ENCODE measurements at regions not wholly inside any gene's neighbourhood (a gene's known extent, or its start where the extent isn't known, plus 50 kb on each side); places are given as distances from the start of the nearest gene placed in this dataset.
"Not testable (repeated sequence)": the region's sequence is repeated elsewhere in the genome, so short reads cannot be mapped to it uniquely, and the experiment has no call there.

DNA sequence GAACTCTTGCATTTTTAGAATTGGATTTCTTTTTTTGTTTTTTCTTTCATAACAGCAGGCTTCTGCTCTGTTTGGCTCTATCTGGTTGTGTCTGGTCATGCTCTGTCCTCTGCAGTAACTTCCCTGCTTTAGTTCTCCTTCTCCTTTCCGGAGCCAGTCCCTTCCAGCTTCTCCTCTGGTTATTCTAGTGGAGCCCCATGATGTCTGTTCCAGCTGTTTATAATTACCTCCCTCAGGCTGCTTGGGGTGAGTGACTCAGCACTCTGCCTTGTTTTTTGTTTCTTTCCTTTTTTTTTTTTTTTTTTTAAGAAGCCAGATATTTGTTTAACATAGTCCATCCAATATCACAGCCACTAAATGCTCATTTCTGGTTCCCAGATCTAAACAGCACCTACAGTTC, 409.6 kb downstream of the MAFB start:
- TF ChIP-seq, protein P1, sequence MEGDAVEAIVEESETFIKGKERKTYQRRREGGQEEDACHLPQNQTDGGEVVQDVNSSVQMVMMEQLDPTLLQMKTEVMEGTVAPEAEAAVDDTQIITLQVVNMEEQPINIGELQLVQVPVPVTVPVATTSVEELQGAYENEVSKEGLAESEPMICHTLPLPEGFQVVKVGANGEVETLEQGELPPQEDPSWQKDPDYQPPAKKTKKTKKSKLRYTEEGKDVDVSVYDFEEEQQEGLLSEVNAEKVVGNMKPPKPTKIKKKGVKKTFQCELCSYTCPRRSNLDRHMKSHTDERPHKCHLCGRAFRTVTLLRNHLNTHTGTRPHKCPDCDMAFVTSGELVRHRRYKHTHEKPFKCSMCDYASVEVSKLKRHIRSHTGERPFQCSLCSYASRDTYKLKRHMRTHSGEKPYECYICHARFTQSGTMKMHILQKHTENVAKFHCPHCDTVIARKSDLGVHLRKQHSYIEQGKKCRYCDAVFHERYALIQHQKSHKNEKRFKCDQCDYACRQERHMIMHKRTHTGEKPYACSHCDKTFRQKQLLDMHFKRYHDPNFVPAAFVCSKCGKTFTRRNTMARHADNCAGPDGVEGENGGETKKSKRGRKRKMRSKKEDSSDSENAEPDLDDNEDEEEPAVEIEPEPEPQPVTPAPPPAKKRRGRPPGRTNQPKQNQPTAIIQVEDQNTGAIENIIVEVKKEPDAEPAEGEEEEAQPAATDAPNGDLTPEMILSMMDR (IDR thresholded peaks at IDR 0.05; ENCODE audit: extremely low read depth, missing control alignments) = peak; percentile 0
- no peak for DNase-seq (ENCODE audit: low spot score)

DNA sequence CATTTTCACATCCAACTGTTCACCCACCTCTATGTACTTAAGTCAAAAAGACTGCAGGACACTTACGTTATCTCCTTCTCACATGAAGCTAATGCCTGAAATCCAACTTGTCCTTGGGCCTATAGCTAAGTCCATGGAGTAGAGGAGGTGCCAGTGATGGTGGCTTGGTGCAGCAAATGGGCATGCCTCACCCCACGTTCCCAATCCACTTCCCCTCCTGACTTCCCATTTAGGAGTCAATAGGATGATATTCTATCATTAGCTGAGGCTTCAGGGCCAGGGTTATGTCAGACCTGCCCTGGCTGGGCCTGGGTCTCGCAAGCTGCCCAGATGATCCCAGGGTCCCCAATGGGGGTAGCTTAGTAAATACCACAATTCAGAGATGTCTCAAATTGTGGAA, 410.4 kb downstream of the MAFB start:
- no peak for DNase-seq (ENCODE audit: low spot score)
- TF ChIP-seq, protein P1 (IDR thresholded peaks at IDR 0.05; ENCODE audit: extremely low read depth, missing control alignments) = no peak

DNA sequence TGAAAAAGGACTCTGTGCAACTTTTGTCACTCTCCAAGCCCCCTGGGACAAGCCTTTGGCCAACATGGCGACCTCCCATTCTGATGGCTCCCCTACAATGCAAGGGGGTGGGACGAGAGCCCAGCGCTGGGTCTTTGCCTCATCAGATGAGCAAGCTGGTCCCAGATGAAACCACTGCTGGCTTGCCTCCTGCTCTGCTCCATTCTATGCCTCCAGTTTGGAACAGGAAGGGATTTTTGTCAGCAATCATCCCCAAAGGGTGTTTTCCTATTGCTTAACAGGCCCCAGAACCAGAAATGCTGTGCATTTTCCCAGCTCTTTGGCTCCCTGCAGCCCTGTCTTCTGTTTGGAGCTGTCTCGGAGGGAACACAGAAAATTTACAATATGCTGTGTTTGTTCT, 412.7 kb downstream of the MAFB start:
- TF ChIP-seq, protein P1 (IDR thresholded peaks at IDR 0.05; ENCODE audit: extremely low read depth, missing control alignments) = no peak
- DNase-seq (ENCODE audit: low spot score) = no peak

DNA sequence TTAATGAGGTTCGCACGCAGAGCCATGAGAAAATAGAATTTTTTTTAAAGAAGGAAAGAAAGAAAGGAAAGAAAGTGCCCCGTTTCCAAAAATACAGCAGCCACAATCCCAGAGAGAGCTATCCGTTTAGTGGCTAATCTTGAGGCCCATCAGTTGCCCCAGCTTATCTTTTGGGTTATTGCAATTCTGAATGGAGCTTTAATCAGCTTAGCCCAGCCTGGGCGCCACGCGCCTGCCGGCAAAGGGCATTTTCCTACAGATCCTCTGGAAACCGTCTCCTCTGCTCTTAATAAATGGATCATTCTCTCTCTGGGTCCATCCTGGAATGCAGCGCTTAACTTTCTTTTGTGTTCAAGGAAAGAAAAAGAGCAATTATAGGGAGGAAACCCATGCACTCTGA, 413.3 kb downstream of the MAFB start:
- TF ChIP-seq, protein P1 (IDR thresholded peaks at IDR 0.05; ENCODE audit: extremely low read depth, missing control alignments) = no peak
- no peak for DNase-seq (ENCODE audit: low spot score)

DNA sequence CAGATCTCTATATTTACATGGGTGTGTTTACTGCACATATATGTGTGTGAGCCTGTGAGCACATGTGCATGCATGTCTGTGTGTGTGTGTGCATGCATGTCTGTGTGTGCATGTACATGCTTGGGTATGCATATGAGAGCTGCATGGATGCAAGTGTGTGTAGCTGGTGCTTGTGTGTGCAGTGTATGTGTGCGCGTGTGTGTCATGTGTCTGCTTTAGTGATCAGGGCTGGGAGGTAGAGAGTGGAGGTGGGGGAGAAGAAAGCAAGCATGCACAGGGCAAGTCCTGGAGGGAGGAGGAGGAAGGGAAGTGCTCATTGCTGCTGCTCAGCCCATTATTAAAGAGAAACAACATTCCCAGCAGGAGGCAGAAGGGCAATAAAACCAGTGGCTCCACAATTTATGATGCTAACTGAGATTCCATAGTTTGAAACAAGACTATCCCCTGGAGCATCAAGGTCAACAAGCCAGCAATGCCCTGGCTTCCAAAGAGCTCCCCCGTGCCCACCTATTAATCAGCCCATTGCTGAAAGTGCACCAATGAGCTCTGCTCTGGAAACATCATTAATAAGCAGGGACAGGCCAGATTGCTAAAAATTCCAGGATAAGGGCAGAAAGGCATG, 414.0 kb downstream of the MAFB start:
- no peak for DNase-seq (ENCODE audit: low spot score)
- TF ChIP-seq, protein P1 (IDR thresholded peaks at IDR 0.05; ENCODE audit: extremely low read depth, missing control alignments) = no peak

DNA sequence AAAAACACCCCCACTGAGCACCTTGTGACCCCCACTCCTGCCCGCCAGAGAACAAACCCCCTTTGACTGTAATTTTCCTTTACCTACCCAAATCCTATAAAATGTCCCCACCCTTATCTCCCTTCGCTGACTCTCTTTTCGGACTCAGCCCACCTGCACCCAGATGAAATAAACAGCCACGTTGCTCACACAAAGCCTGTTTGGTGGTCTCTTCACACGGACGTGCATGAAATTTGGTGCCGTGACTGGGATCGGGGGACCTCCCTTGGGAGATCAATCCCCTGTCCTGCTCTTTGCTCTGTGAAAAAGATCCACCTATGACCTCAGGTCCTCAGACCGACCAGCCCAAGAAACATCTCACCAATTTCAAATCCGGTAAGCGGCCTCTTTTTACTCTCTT, 419.8 kb downstream of the MAFB start:
- DNase-seq (ENCODE audit: low spot score) = not testable (repeated sequence)

DNA sequence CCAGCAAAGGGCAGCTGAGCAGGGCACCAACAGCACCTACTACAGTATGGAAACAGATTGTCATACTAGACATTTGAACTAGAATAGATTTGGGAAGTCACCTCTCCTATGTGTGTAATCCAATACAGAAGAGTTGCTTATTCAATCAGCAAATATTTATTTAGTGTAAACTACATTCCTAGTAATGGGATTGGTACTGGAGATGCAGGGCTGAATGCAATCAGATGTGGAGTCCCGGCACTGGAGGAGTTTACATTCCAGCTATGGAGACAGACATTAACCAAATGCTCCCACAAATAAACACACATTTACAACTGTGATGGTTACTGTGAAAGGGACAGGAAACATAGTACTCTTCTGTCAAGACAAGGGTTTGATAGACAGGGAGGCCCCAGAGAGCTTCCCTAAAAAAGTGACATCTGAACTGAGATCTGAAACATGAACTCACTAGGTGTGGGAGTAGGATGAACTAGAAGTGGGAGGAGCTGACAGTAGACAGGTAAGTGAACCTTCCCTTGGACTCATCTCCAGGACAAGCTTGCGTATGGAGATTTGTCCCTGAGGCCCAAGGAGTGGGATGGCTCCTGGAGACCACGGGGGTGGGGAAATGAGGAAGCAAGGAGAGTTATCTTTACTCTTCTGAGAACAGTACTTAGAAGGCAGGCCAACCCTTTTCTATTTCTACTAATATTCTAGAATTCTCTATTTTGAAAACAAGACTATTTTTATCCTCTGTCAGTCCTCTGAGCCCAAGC, 420.5 kb downstream of the MAFB start:
- DNase-seq (ENCODE audit: low spot score) = no peak
- TF ChIP-seq, protein P1 (IDR thresholded peaks at IDR 0.05; ENCODE audit: extremely low read depth, missing control alignments) = no peak
